ENCODE measurements at regions not wholly inside any gene's neighbourhood (a gene's known extent, or its start where the extent isn't known, plus 50 kb on each side); places are given as distances from the start of the nearest gene placed in this dataset.
"Not testable (repeated sequence)": the region's sequence is repeated elsewhere in the genome, so short reads cannot be mapped to it uniquely, and the experiment has no call there.

- DNase-seq (ENCODE audit: low spot score) = not testable (repeated sequence)
Measured at GRCh38 chr10:9402507-9403195, 1348.2 kb downstream of the GATA3 start.

GRCh38 chr10:9407201-9407600 lies 1352.7 kb downstream of the GATA3 start:
- not testable (repeated sequence) for DNase-seq (ENCODE audit: low spot score)

- no peak for DNase-seq (ENCODE audit: low spot score)
Measured at GRCh38 chr10:9416331-9416730, 1361.8 kb downstream of the GATA3 start.

GRCh38 chr10:9419757-9420156 lies 1365.3 kb downstream of the GATA3 start:
- no peak for DNase-seq (ENCODE audit: low spot score)

GRCh38 chr10:9427209-9427608 lies 1372.7 kb downstream of the GATA3 start:
- no peak for DNase-seq (ENCODE audit: low spot score)

- no peak for DNase-seq (ENCODE audit: low spot score)
Measured at GRCh38 chr10:9437131-9437530, 1382.6 kb downstream of the GATA3 start.

GRCh38 chr10:9443758-9444157 lies 1389.3 kb downstream of the GATA3 start:
- DNase-seq (ENCODE audit: low spot score) = no peak

GRCh38 chr10:9449530-9449929 lies 1395.0 kb downstream of the GATA3 start:
- no peak for DNase-seq (ENCODE audit: low spot score)

GRCh38 chr10:9450801-9451200 lies 1396.3 kb downstream of the GATA3 start:
- DNase-seq (ENCODE audit: low spot score) = no peak

GRCh38 chr10:9451211-9451773 lies 1396.8 kb downstream of the GATA3 start:
- no peak for DNase-seq (ENCODE audit: low spot score)

GRCh38 chr10:9452056-9452455 lies 1397.6 kb downstream of the GATA3 start:
- no peak for DNase-seq (ENCODE audit: low spot score)

GRCh38 chr10:9453871-9454270 lies 1399.4 kb downstream of the GATA3 start:
- DNase-seq (ENCODE audit: low spot score) = not testable (repeated sequence)

GRCh38 chr10:9469663-9470205 lies 1415.2 kb downstream of the GATA3 start:
- DNase-seq (ENCODE audit: low spot score) = no peak

GRCh38 chr10:9470581-9470980 lies 1416.1 kb downstream of the GATA3 start:
- DNase-seq (ENCODE audit: low spot score) = no peak

GRCh38 chr10:9501944-9502343 lies 1447.5 kb downstream of the GATA3 start:
- no peak for DNase-seq (ENCODE audit: low spot score)

GRCh38 chr10:9504227-9504626 lies 1449.7 kb downstream of the GATA3 start:
- no peak for DNase-seq (ENCODE audit: low spot score)

- no peak for DNase-seq (ENCODE audit: low spot score)
Measured at GRCh38 chr10:9505546-9505945, 1451.1 kb downstream of the GATA3 start.

- no peak for DNase-seq (ENCODE audit: low spot score)
Measured at GRCh38 chr10:9508606-9509005, 1454.1 kb downstream of the GATA3 start.

GRCh38 chr10:9510626-9511025 lies 1456.1 kb downstream of the GATA3 start:
- no peak for DNase-seq (ENCODE audit: low spot score)

- no peak for DNase-seq (ENCODE audit: low spot score)
Measured at GRCh38 chr10:9515922-9516321, 1461.4 kb downstream of the GATA3 start.

GRCh38 chr10:9535744-9536143 lies 1481.3 kb downstream of the GATA3 start:
- no peak for DNase-seq (ENCODE audit: low spot score)

GRCh38 chr10:9545073-9545472 lies 1472.6 kb upstream of the CELF2 start:
- DNase-seq (ENCODE audit: low spot score) = no peak

Data from HuH-7 (cell line).